Hepatocyte (in vitro differentiated cells): ENCODE measurements at regions not wholly inside any gene's neighbourhood (a gene's known extent, or its start where the extent isn't known, plus 50 kb on each side); places are given as distances from the start of the nearest gene placed in this dataset.

ENCODE experiments used
- DNase-seq: peaks from one replicate; pipeline ENCODE4 v3.0.0-alpha.2; 2016; ENCODE audit warnings: low spot score
- H2AFZ ChIP-seq: fragments of 200-600 bp; sonication (generic); 2 replicates; pipeline ENCODE4 v1.6.0; 2016; ENCODE audit warnings: antibody characterized with exemption, mild to moderate bottlenecking
- H3K27ac ChIP-seq: fragments of 200-600 bp; sonication (generic); 2 replicates; pipeline ENCODE4 v1.5.1; 2016; ENCODE audit warnings: mild to moderate bottlenecking
- H3K27me3 ChIP-seq: fragments of 200-600 bp; sonication (generic); 2 replicates; pipeline ENCODE4 v1.6.1; 2016
- H3K36me3 ChIP-seq: fragments of 200-600 bp; sonication (generic); replicated peaks from 2 replicates; pipeline ENCODE4 v1.5.1; 2016; ENCODE audit warnings: low read depth; ENCODE audit not compliant: insufficient read depth
- H3K4me1 ChIP-seq: fragments of 200-600 bp; sonication (generic); 2 replicates; pipeline ENCODE4 v1.5.1; 2016; ENCODE audit warnings: mild to moderate bottlenecking, moderate library complexity; ENCODE audit not compliant: insufficient read depth
- H3K4me2 ChIP-seq: fragments of 200-600 bp; sonication (generic); 2 replicates; pipeline ENCODE4 v1.6.0; 2016
- H3K4me3 ChIP-seq: fragments of 200-600 bp; sonication (generic); 2 replicates; pipeline ENCODE4 v1.5.1; 2016; ENCODE audit warnings: mild to moderate bottlenecking
- H3K79me2 ChIP-seq: fragments of 200-600 bp; sonication (generic); 2 replicates; pipeline ENCODE4 v1.6.0; 2017; ENCODE audit warnings: mild to moderate bottlenecking
- H3K9me2 ChIP-seq: fragments of 200-600 bp; sonication (generic); replicated peaks from 2 replicates; pipeline ENCODE4 v1.6.0; 2017; ENCODE audit warnings: mild to moderate bottlenecking; ENCODE audit not compliant: insufficient read depth
- H3K9me3 ChIP-seq: fragments of 200-600 bp; sonication (generic); 2 replicates; pipeline ENCODE4 v1.5.1; 2016; ENCODE audit warnings: low read depth, mild to moderate bottlenecking
- H4K20me1 ChIP-seq: fragments of 200-600 bp; sonication (generic); 2 replicates; pipeline ENCODE4 v1.6.0; 2016; ENCODE audit warnings: mild to moderate bottlenecking; ENCODE audit not compliant: insufficient read depth, poor library complexity, severe bottlenecking
- CTCF ChIP-seq: fragments of 200-600 bp; sonication (generic); IDR thresholded peaks from 2 replicates; pipeline ENCODE4 v1.5.1; 2016; ENCODE audit warnings: antibody characterized with exemption, mild to moderate bottlenecking; ENCODE audit not compliant: poor library complexity
- EZH2 ChIP-seq: fragments of 200-600 bp; sonication (generic); IDR thresholded peaks from 2 replicates; pipeline ENCODE4 v1.6.1; 2016; ENCODE audit warnings: antibody characterized with exemption, mild to moderate bottlenecking, borderline replicate concordance
- EZH2phosphoT487 ChIP-seq: fragments of 200-600 bp; sonication (generic); IDR thresholded peaks from one replicate; pipeline ENCODE4 v1.6.1; 2018; ENCODE audit warnings: antibody characterized with exemption, mild to moderate bottlenecking, low read depth, moderate library complexity; ENCODE audit not compliant: unreplicated experiment, severe bottlenecking
- WGBS: methylation state at CpG from one replicate; pipeline ENCODE4 v1.1.6; 2016; ENCODE audit warnings: low lambda C conversion rate; ENCODE audit errors: missing lambda C conversion rate; 5-methylcytosine and 5-hydroxymethylcytosine counted together

DNA sequence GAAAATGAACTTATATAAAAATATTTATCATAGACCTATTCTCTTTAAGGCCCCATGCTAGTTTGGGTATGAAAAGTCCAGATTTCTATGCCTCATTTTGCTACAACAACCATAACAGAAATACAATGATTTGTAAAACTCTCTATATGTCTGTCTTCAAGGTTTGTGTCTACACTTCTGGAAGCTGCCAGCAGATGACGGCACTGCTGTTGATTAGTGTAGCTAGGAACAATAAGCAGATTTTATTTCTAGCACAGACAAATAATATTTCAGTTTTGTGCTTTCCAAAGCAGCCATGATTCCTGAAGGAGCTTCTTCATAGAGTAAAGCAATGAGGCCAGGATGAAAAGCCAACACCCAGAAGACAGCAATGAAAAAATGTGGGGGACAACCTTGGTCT, 779.6 kb upstream of the ADGRL2 start:
- Histone ChIP-seq H3K4me1 (no peaks in the 10 kb centered on the region), H3K27ac (no peak overlapping the region), H3K4me3 (no peak overlapping the region), H3K9me2 (no peaks in the 10 kb centered on the region), H2AFZ (no peak overlapping the region), H3K27me3 (no peaks in the 10 kb centered on the region), H3K4me2 (no peak overlapping the region), H3K9me3 (no peaks in the 10 kb centered on the region), H3K36me3 (no peaks in the 10 kb centered on the region), H4K20me1 (no peaks in the 10 kb centered on the region), H3K79me2 (no peaks in the 10 kb centered on the region)
- DNase-seq: no peak
- WGBS: 76% methylated on average over 1 of the region's 1 CpG
- TF ChIP-seq CTCF (peak; percentile 12), EZH2 (no peak), EZH2phosphoT487 (no peak)

GRCh38 chr1:81020506-81020905, 780.2 kb upstream of the ADGRL2 start:
- H3K9me2 ChIP-seq: no peaks in the 10 kb centered on the region
- H3K36me3 ChIP-seq: no peaks in the 10 kb centered on the region
- no peak overlapping the region for H2AFZ ChIP-seq
- H4K20me1 ChIP-seq: no peaks in the 10 kb centered on the region
- no peaks in the 10 kb centered on the region for H3K79me2 ChIP-seq
- DNase-seq: no peak
- no peaks in the 10 kb centered on the region for H3K4me1 ChIP-seq
- H3K4me2 ChIP-seq: no peak overlapping the region
- H3K27ac ChIP-seq: no peak overlapping the region
- TF ChIP-seq CTCF (no peak), EZH2phosphoT487 (no peak), EZH2 (no peak)
- WGBS: 83% methylated on average over 1 of the region's 1 CpG
- H3K27me3 ChIP-seq: no peaks in the 10 kb centered on the region
- H3K4me3 ChIP-seq: no peak overlapping the region
- H3K9me3 ChIP-seq: no peaks in the 10 kb centered on the region

GRCh38 chr1:81010126-81010525, 790.6 kb upstream of the ADGRL2 start:
- Histone ChIP-seq H4K20me1 (no peaks in the 10 kb centered on the region), H3K4me1 (no peaks in the 10 kb centered on the region), H3K27ac (no peak overlapping the region), H3K4me3 (no peak overlapping the region), H2AFZ (no peak overlapping the region), H3K36me3 (no peaks in the 10 kb centered on the region), H3K9me3 (no peaks in the 10 kb centered on the region), H3K79me2 (no peaks in the 10 kb centered on the region), H3K9me2 (no peaks in the 10 kb centered on the region), H3K27me3 (no peaks in the 10 kb centered on the region), H3K4me2 (no peak overlapping the region)
- DNase-seq: no peak
- WGBS: 91% methylated on average over 3 of the region's 3 CpGs
- TF ChIP-seq CTCF (no peak), EZH2 (no peak)

GRCh38 chr1:81008293-81008692, 792.4 kb upstream of the ADGRL2 start:
- Histone ChIP-seq H3K9me3 (no peaks in the 10 kb centered on the region), H4K20me1 (no peaks in the 10 kb centered on the region), H3K9me2 (no peaks in the 10 kb centered on the region), H3K4me2 (no peak overlapping the region), H3K4me3 (no peak overlapping the region), H3K4me1 (no peaks in the 10 kb centered on the region), H3K27me3 (no peaks in the 10 kb centered on the region), H3K27ac (no peak overlapping the region), H3K36me3 (no peaks in the 10 kb centered on the region), H3K79me2 (no peaks in the 10 kb centered on the region), H2AFZ (no peak overlapping the region)
- no peak for TF ChIP-seq CTCF
- no peak for TF ChIP-seq EZH2phosphoT487
- no peak for TF ChIP-seq EZH2
- whole genome bisulfite sequencing: 23% methylated on average over 2 of the region's 2 CpGs
- no peak for DNase-seq
